IMR-90 (cell line): ENCODE measurements at regions not wholly inside any gene's neighbourhood (a gene's known extent, or its start where the extent isn't known, plus 50 kb on each side); places are given as distances from the start of the nearest gene placed in this dataset.

Experiments
- ATAC-seq: fragments of 200-7000 bp; cut with Tn5 transposase; 2 replicates; pipeline ENCODE4 v1.9.1; 2020; ENCODE audit warnings: low read depth, mild to moderate bottlenecking, moderate library complexity
- BruUV-seq: library from RNA; stranded (reverse); fragments of 400-500 nt; replicated peaks from 2 replicates; lab custom pipeline; 2021; lab: Mats Ljungman, UMichigan
- CTCF ChIA-PET: fragments of 300-600 bp; formaldehyde crosslinking; extraction: SDS; loops from one replicate; lab custom pipeline; 2021; ENCODE audit warnings: antibody characterized with exemption; lab: Yijun Ruan, JAX
- POLR2A ChIA-PET: fragments of 300-600 bp; sonication (Branson Sonifier 250); formaldehyde crosslinking; loops from one replicate; lab custom pipeline; 2022; ENCODE audit warnings: antibody characterized with exemption; ENCODE audit not compliant: unreplicated experiment; lab: Charles Lee
- DNase-seq: peaks from one replicate; pipeline ENCODE4 v3.0.0; 2013
- H2AFZ ChIP-seq: replicated peaks from 2 replicates; pipeline ENCODE3; 2013; ENCODE audit warnings: low read length, mild to moderate bottlenecking; ENCODE audit not compliant: poor library complexity
- H2AK5ac ChIP-seq: 2 replicates; pipeline ENCODE4 v1.6.1; 2013; ENCODE audit warnings: low read depth, low read length, inconsistent platforms
- H2AK9ac ChIP-seq: replicated peaks from 2 replicates; pipeline ENCODE3; 2013; ENCODE audit warnings: mild to moderate bottlenecking, low read depth, low read length, moderate library complexity; ENCODE audit not compliant: poor library complexity
- H2BK120ac ChIP-seq: 2 replicates; pipeline ENCODE4 v1.6.1; 2013; ENCODE audit warnings: low read depth, low read length, inconsistent platforms
- H2BK15ac ChIP-seq: 3 replicates; pipeline ENCODE4 v1.6.1; 2013; ENCODE audit warnings: low read depth, low read length, inconsistent platforms
- H2BK20ac ChIP-seq: 2 replicates; pipeline ENCODE4 v1.6.1; 2013; ENCODE audit warnings: low read depth, mild to moderate bottlenecking, inconsistent platforms, low read length, moderate library complexity
- H2BK5ac ChIP-seq: 2 replicates; pipeline ENCODE4 v1.6.1; 2013; ENCODE audit warnings: mild to moderate bottlenecking, low read depth, low read length, inconsistent platforms; ENCODE audit not compliant: poor library complexity, severe bottlenecking
- H3K14ac ChIP-seq: replicated peaks from 2 replicates; pipeline ENCODE4 v1.6.1; 2013; ENCODE audit warnings: low read depth, low read length, inconsistent platforms
- H3K18ac ChIP-seq: 2 replicates; pipeline ENCODE4 v1.6.1; 2013; ENCODE audit warnings: low read depth, low read length, control low read depth
- H3K23ac ChIP-seq: 2 replicates; pipeline ENCODE4 v1.6.1; 2013; ENCODE audit warnings: low read depth, low read length, inconsistent platforms
- H3K27ac ChIP-seq: 2 replicates; pipeline ENCODE4 v1.5.1; 2013; ENCODE audit warnings: mild to moderate bottlenecking, control low read depth, low read length; ENCODE audit not compliant: insufficient read depth
- H3K27me3 ChIP-seq: 2 replicates; pipeline ENCODE4 v1.6.1; 2013; ENCODE audit warnings: low read length; ENCODE audit not compliant: control insufficient read depth, insufficient read depth
- H3K36me3 ChIP-seq: 2 replicates; pipeline ENCODE4 v1.6.1; 2013; ENCODE audit warnings: low read length, mixed read lengths; ENCODE audit not compliant: control insufficient read depth, insufficient read depth
- H3K4ac ChIP-seq: 2 replicates; pipeline ENCODE4 v1.6.1; 2013; ENCODE audit warnings: low read depth, low read length, inconsistent platforms
- H3K4me1 ChIP-seq: 2 replicates; pipeline ENCODE4 v1.6.1; 2013; ENCODE audit warnings: low read length, mixed read lengths; ENCODE audit not compliant: control insufficient read depth, insufficient read depth
- H3K4me2 ChIP-seq: 2 replicates; pipeline ENCODE4 v1.6.1; 2013; ENCODE audit warnings: low read depth, mild to moderate bottlenecking, control low read depth, low read length, moderate library complexity
- H3K4me3 ChIP-seq: 2 replicates; pipeline ENCODE4 v1.5.1; 2013; ENCODE audit warnings: low read depth, mild to moderate bottlenecking, control low read depth, low read length, moderate library complexity; ENCODE audit not compliant: insufficient read depth
- H3K56ac ChIP-seq: 2 replicates; pipeline ENCODE4 v1.6.1; 2013; ENCODE audit warnings: low read length, inconsistent platforms; ENCODE audit not compliant: insufficient read depth; ENCODE audit errors: extremely low read depth
- H3K79me1 ChIP-seq, 2 experiments: 2 replicates each; pipeline ENCODE4 v1.6.1; 2013; ENCODE audit warnings: low read length in 2 of 2, inconsistent platforms in 1 of 2, low read depth in 1 of 2
- H3K9ac ChIP-seq: 2 replicates; pipeline ENCODE4 v1.6.1; 2013; ENCODE audit warnings: low read depth, low read length, control low read depth
- H3K9me1 ChIP-seq: 2 replicates; pipeline ENCODE4 v1.6.1; 2013; ENCODE audit warnings: low read length, inconsistent platforms; ENCODE audit not compliant: insufficient read depth
- H3K9me3 ChIP-seq: 2 replicates; pipeline ENCODE4 v1.6.1; 2013; ENCODE audit warnings: low read length; ENCODE audit not compliant: control insufficient read depth, insufficient read depth
- H4K20me1 ChIP-seq: 2 replicates; pipeline ENCODE4 v1.6.1; 2013; ENCODE audit warnings: low read length, inconsistent platforms; ENCODE audit not compliant: insufficient read depth
- H4K5ac ChIP-seq: 2 replicates; pipeline ENCODE4 v1.6.1; 2013; ENCODE audit warnings: mild to moderate bottlenecking, low read depth, low read length, control low read depth
- H4K8ac ChIP-seq, 2 experiments: 2 replicates each; pipeline ENCODE4 v1.6.1; 2013; ENCODE audit warnings: low read depth in 2 of 2, low read length in 2 of 2, control low read depth in 1 of 2, inconsistent platforms in 1 of 2
- H4K91ac ChIP-seq: 2 replicates; pipeline ENCODE4 v1.6.1; 2013; ENCODE audit warnings: low read depth, low read length, inconsistent platforms; ENCODE audit not compliant: insufficient read depth
- FOS ChIP-seq: fragments of 150-350 bp; IDR thresholded peaks from 2 replicates; pipeline ENCODE4 v1.6.1; 2016; ENCODE audit warnings: low read depth, low read length
- NFE2L2 ChIP-seq: fragments of 150-350 bp; IDR thresholded peaks from 2 replicates; pipeline ENCODE4 v1.6.1; 2016; ENCODE audit warnings: low read depth, mild to moderate bottlenecking, low read length
- RAD21 ChIP-seq: IDR thresholded peaks from 2 replicates; pipeline ENCODE4 v1.6.1; 2012; ENCODE audit warnings: low read length, improper control_type of control experiment
- RCOR1 ChIP-seq: IDR thresholded peaks from 2 replicates; pipeline ENCODE4 v1.6.1; 2012; ENCODE audit warnings: mild to moderate bottlenecking, low read length, improper control_type of control experiment; ENCODE audit not compliant: insufficient replicate concordance
- RFX5 ChIP-seq: IDR thresholded peaks from 2 replicates; pipeline ENCODE4 v1.8.0; 2012; ENCODE audit warnings: low read depth, mild to moderate bottlenecking, low read length, moderate library complexity
- USF2 ChIP-seq: fragments of 150-350 bp; IDR thresholded peaks from 2 replicates; pipeline ENCODE4 v1.6.1; 2017; ENCODE audit warnings: mild to moderate bottlenecking, antibody characterized with exemption, low read length, low read depth
- WGBS, 2 experiments: methylation state at CpG; one replicate each; pipeline versions ENCODE4 v1.1.5 to v1.1.7; 2013; ENCODE audit warnings: missing lambda C conversion rate in 2 of 2; ENCODE audit not compliant: insufficient read length in 1 of 2; ENCODE audit errors: extremely low coverage in 2 of 2; 5-methylcytosine and 5-hydroxymethylcytosine counted together
- dilution Hi-C: fragments of 300-500 bp; cut with HindIII; formaldehyde crosslinking; loops from one replicate; pipeline ENCODE4 v1.14.3; 2018; ENCODE audit warnings: low sequenced_read_pairs; ENCODE audit not compliant: unreplicated experiment
- in situ Hi-C: fragments of 300-500 bp; cut with MboI; formaldehyde crosslinking; loops from 3 replicates; pipeline ENCODE4 v1.14.3; 2019; ENCODE audit warnings: low sequenced_read_pairs, inconsistent platforms, mixed read lengths
- intact Hi-C: fragments of 100-400 bp; cut with micrococcal nuclease; formaldehyde crosslinking; loops from 2 replicates; pipeline ENCODE4 v1.10.0; 2022

- no peak overlapping the region for H2AK5ac ChIP-seq
- WGBS, 2 experiments = no CpG with 5 or more reads among the region's 1 CpG
- no peak overlapping the region for H3K18ac ChIP-seq
- no peak overlapping the region for H3K4ac ChIP-seq
- no peaks in the 10 kb centered on the region for H3K36me3 ChIP-seq
- H4K91ac ChIP-seq = no peak overlapping the region
- no peak overlapping the region for H3K4me2 ChIP-seq
- POLR2A ChIA-PET = no interaction called here
- H3K9me1 ChIP-seq = no peaks in the 10 kb centered on the region; the same call in none of the 2 replicates
- TF ChIP-seq FOS (no peak), USF2 (no peak), RCOR1 (no peak), NFE2L2 (no peak), RFX5 (no peak), RAD21 (no peak)
- no peaks in the 10 kb centered on the region for H3K79me1 ChIP-seq
- no peak overlapping the region for H2BK15ac ChIP-seq
- no peaks in the 10 kb centered on the region for H4K20me1 ChIP-seq
- peaks cover 4% of the 10 kb centered on the region for H3K4me1 ChIP-seq
- no peak overlapping the region for H3K56ac ChIP-seq
- H3K27me3 ChIP-seq = no peaks in the 10 kb centered on the region
- H2BK20ac ChIP-seq = no peak overlapping the region
- H2AFZ ChIP-seq = no peak overlapping the region
- in situ Hi-C loops = no loop called here
- intact Hi-C loops = no loop called here
- no peak overlapping the region for H2AK9ac ChIP-seq
- dilution Hi-C loops = no loop called here
- no peak overlapping the region for H3K4me3 ChIP-seq
- H3K23ac ChIP-seq = no peak overlapping the region
- H3K27ac ChIP-seq = no peak overlapping the region
- H2BK120ac ChIP-seq = no peak overlapping the region
- BruUV-seq = no TSS peak
- no peak overlapping the region for H4K5ac ChIP-seq
- CTCF ChIA-PET = no interaction called here
- no peak overlapping the region for H3K9ac ChIP-seq
- H3K9me3 ChIP-seq = no peaks in the 10 kb centered on the region
- H4K8ac ChIP-seq = no peak overlapping the region
- DNase-seq (no peak), ATAC-seq (no peak)
- no peak overlapping the region for H2BK5ac ChIP-seq
- H3K14ac ChIP-seq = no peak overlapping the region
Measured at GRCh38 chr21:35249636-35250035, 200.5 kb upstream of the RUNX1 start.
